Dedifferentiated amniotic fluid mesenchymal stem cell (primary cell): ENCODE measurements at regions not wholly inside any gene's neighbourhood (a gene's known extent, or its start where the extent isn't known, plus 50 kb on each side); places are given as distances from the start of the nearest gene placed in this dataset.
A peak's percentile ranks its signal among the peaks of the same experiment; 100 is the strongest.
"Not testable (repeated sequence)": the region's sequence is repeated elsewhere in the genome, so short reads cannot be mapped to it uniquely, and the experiment has no call there.

Experiments used
- DNase-seq: peaks from one replicate; pipeline ENCODE4 v3.0.0-alpha.2; 2016; ENCODE audit errors: extremely low spot score

- not testable (repeated sequence) for DNase-seq
Observed at GRCh38 chr2:179385756-179386155, 121.1 kb upstream of the SESTD1 start.

- DNase-seq, result no peak
Observed at GRCh38 chr2:179383975-179384374, 119.3 kb upstream of the SESTD1 start.

- peak; percentile 74 for DNase-seq
Observed at GRCh38 chr2:179377296-179377695, 112.7 kb upstream of the SESTD1 start.

- DNase-seq, result peak; percentile 35
Observed at GRCh38 chr2:179376881-179377280, 112.2 kb upstream of the SESTD1 start.

- no peak for DNase-seq
Observed at GRCh38 chr2:179373816-179374215, 109.2 kb upstream of the SESTD1 start.

DNA sequence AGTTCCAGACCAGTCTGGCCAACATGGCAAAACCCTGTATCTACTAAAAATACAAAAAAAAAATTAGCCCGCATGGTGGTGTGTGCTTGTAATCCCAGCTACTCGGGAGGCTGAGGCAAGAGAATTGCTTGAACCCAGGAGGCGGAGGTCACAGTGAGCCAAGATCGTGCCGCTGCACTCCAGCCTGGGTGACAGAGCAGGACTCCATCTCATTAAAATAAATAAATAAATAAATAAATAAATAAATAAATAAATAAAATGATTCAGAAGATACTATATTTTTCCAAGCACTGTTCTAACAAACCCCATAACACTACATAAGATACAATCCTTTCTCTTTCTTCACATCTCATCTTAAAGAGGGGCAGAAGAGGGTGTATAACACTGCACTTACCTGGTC, 100.9 kb upstream of the SESTD1 start:
- DNase-seq, result not testable (repeated sequence)

GRCh38 chr2:179355881-179356280, 91.2 kb upstream of the SESTD1 start:
- peak; percentile 41 for DNase-seq

DNA sequence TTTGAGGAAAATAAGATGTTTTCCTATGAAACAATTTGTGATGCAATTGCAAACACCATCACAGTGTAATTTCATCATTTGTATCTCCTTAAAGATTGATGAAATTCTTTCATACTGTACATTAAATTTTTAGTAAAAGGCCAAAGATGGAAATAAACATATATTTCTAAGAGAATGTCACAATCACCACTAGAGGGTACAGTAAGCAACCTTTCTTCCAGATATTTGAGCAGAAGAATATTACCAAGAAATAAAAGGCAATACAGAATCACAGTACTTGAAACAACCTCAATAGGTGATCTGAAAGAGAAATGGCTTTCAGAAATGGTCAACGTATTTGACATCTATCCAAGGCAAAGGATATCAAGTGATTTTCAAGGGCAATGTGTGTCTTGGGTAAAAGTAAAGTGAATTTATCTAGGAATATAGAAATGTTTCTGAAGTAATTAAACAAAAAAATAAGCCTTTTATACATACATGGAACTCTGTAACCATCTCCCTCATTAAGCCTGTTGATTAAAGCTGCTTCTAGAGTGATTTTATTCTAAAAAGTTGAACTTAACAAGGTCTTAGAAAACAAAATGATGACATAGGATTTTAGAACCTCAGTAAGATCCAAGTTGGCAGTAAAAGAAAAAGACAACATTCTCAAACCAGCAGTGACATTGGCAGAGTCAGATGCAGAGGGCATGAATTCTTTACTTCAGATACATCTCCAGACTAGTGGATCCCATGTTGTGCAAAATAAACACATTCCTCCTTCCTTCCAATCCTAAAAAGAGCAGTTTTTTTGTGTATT, 90.3 kb upstream of the SESTD1 start:
- DNase-seq, result peak; percentile 63

DNA sequence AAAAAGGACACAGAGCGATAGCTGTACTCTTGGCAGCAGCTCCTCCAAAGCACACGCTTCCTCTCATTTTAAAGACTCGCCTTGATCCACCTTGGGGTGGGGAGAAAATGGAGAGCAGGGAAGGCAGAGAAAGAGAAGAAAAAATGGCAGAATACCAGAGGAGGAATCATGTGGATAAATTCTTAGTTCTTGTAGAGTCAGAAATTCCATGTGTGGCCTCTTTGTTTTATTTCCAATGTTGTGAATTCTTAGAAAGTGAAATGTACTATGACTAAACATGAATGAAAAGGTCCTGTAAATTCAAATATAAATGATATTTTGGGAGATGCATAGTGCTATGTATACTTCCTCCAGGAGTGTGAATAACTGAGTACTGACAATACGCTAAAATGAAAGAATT, 89.7 kb upstream of the SESTD1 start:
- DNase-seq, result no peak

DNA sequence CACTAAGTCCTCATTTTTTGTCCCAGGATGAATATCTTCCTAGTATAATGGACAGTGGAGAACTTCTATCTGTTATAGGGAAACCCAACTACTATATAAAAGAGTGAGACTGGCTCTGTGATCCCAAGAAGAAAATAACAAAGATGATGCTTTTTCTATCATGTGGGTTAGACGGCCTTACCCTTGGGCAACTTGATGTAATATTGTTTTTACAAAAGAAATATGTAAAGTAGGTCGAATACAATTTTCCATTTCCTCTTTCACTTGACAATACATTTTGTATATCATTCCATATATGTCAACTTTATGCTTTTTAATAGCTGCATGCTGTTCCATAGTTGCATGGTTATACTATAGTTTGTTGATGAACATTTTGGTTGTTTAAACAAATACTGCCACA, 87.5 kb upstream of the SESTD1 start:
- no peak for DNase-seq

GRCh38 chr2:179351057-179351456, 86.4 kb upstream of the SESTD1 start:
- DNase-seq, result no peak

DNA sequence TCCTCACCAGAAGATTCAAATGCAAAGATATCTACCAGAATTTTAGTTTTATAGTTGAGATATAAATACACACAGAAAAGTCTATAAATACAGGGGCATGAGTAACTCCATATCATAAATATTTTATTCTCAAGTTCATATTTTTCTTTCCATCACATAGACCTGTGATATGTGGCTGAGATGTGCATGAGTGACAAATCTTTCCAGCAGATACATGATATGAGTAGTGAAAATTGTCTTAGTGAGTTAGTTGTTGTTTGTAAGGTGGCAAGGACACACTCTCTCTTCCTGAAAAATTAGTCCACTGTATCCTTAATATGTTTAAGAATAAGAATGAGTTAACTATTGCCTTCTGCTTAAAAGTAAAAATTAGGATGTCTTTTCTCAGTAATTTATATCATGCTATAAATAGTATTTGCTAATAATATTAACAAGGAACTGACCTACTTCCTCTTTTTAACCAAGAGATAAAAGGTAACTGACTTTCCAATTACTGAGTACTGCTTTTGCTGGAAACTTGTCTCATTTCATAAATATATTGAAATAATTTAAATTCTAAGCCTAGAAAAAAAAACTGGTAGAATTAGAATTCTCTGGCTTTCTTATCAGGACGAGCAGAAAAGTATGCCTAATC, 85.2 kb upstream of the SESTD1 start:
- no peak for DNase-seq

GRCh38 chr2:179348906-179349305, 84.3 kb upstream of the SESTD1 start:
- no peak for DNase-seq

- DNase-seq, result no peak
Observed at GRCh38 chr2:179344970-179345369, 80.3 kb upstream of the SESTD1 start.

DNA sequence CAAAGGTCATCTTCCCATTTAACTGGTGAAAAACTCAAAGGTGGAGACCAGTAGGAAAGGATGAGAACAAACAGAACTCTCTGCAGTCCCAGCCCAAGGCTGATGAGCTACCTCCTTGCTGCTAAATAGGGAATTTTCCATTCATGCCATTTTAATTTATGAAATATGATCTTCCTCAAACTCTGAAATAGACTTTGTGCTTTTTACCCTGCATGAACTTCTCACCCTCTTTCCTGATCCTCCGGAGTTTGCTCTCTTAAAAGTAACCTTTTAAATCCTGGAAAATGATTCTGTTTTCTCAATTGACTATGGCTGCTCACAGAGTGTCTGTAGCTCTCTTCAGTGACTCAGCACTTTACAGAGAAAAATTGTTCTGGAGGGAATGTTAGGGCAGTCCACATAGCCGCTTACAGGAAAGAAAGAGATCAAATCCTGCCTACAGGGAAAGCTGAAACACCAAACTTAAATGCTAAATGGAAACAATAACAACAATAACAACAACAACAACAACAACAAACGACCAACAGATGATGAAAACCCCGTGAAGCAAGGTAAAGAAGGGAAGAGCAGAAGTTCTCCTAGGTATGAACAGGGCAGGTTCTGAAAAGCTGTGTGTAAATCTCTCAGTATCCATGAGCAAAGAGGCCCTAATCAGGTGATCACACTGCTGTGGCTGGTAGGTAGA, 79.8 kb upstream of the SESTD1 start:
- peak; percentile 66 for DNase-seq

DNA sequence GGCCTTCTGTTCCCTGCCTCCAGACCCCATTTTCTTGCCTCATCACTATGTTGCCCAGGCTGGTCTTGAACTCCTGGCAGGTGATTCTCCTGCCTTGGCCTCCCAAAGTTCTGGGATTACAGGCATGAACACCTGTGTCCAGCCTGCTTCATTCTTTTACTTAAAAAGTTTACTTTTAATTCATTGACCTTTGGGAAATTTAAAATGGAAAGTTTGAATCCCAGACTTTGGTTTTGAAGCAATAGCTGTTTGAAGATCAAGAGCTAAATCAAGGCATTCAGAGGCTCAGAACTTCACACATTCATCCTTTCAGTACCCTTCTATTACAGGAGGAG, 79.3 kb upstream of the SESTD1 start:
- no peak for DNase-seq

DNA sequence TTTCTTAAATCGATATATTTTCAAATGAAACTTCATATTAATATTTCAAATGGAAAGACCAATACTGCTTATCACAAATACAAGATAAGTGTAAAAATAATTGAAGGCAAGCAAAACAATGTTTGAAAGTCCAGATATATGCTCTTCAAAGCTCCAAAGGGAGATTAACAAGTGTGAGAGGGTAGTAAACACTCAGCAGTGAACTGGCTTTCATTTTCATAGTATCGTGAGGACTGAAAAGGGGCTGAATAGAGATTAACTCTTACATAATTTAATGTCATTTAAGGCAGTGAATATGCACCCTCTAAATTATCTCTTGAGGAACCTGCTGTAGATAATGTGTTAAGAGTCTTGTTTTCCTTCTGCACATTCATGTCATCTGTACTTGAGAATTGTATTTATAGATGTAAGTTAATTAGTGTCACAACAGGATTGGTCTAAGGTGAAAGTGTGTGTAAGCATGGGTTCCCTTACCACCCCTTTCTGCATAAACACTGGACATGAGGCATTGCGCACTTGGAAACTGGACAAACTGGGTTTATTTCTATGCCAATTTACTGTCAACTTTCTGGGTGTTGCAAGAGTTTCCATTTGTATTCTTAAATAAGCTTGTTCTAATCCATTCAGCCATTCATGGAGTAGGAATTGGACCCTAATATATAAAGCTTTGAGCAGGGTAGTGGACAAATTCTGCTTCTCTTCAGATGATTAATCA, 76.7 kb upstream of the SESTD1 start:
- no peak for DNase-seq

DNA sequence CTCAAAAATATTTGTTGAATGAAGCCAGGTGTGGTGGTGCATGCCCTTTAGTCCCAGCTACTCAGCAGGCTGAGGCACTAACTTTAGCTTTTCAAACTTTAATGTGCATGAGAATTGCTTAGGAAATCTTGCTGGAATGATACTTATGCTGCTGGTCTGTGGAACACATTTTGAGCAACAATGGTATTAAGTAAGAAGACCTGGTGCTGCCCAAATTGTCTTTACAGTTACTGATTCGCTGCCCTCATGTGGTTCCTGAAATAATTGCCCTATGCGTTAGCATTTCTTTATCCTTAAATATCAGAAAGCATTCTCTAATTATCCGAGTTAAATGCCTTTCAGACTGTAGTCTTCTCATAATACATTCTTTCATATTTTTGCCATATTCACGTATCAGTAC, 76.0 kb upstream of the SESTD1 start:
- DNase-seq, result peak; percentile 31

GRCh38 chr2:179338681-179339080, 74.0 kb upstream of the SESTD1 start:
- no peak for DNase-seq

- DNase-seq, result peak; percentile 87
Observed at GRCh38 chr2:179336782-179337534, 72.3 kb upstream of the SESTD1 start.

- DNase-seq, result no peak
Observed at GRCh38 chr2:179335732-179336131, 71.1 kb upstream of the SESTD1 start.

DNA sequence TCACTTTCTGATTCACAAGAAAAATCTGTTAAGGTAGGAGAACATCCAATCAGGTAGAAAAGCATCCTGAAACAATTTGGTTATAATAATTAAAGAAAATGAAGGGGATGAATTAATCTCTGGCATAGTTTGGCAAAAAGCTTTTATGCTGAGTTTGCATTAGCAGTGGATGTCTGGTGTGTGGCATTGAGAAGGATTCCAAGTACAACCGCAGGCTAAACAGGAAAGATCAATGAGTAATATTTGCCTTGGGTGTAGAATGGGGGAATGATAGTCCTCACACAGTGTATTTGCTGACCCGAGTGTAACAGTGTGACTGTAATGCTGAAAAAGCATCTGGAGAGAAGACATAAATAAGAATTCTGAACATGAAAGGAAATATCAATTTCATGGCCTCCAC, 68.3 kb upstream of the SESTD1 start:
- DNase-seq, result no peak
